A673 (cell line): ENCODE measurements at regions not wholly inside any gene's neighbourhood (a gene's known extent, or its start where the extent isn't known, plus 50 kb on each side); places are given as distances from the start of the nearest gene placed in this dataset.
"Not testable (repeated sequence)": the region's sequence is repeated elsewhere in the genome, so short reads cannot be mapped to it uniquely, and the experiment has no call there.

Experiments used
- BruUV-seq: library from RNA; stranded (reverse); fragments of 400-500 nt; replicated peaks from 2 replicates; lab custom pipeline; 2021; lab: Mats Ljungman, UMichigan
- CTCF ChIA-PET: fragments of 300-600 bp; sonication (Branson Sonifier 250); formaldehyde crosslinking; loops from one replicate; lab custom pipeline; 2022; ENCODE audit warnings: antibody characterized with exemption; lab: Charles Lee
- POLR2A ChIA-PET: fragments of 300-600 bp; sonication (Branson Sonifier 250); formaldehyde crosslinking; loops from one replicate; lab custom pipeline; 2022; ENCODE audit warnings: antibody characterized with exemption; ENCODE audit not compliant: low non-redundant PET; lab: Charles Lee
- DNase-seq: peaks from one replicate; pipeline ENCODE4 v3.0.0-alpha.2; 2015; ENCODE audit warnings: low spot score
- H3K27ac ChIP-seq: fragments of 200-600 bp; sonication (generic); 2 replicates; pipeline ENCODE4 v1.5.1; 2016; ENCODE audit warnings: mixed run types, low read depth, mild to moderate bottlenecking, mixed read lengths, antibody characterized with exemption, low read length; ENCODE audit not compliant: poor library complexity, severe bottlenecking
- H3K27me3 ChIP-seq: fragments of 200-600 bp; sonication (generic); replicated peaks from 2 replicates; pipeline ENCODE4 v1.6.1; 2017; ENCODE audit warnings: mixed run types, low read depth, mild to moderate bottlenecking, mixed read lengths, antibody characterized with exemption, low read length; ENCODE audit not compliant: insufficient read depth, poor library complexity
- H3K36me3 ChIP-seq: fragments of 200-600 bp; sonication (generic); 2 replicates; pipeline ENCODE4 v1.6.1; 2016; ENCODE audit warnings: mixed run types, mild to moderate bottlenecking, mixed read lengths, antibody characterized with exemption, low read length; ENCODE audit not compliant: insufficient read depth, poor library complexity, severe bottlenecking
- H3K4me1 ChIP-seq: fragments of 200-600 bp; sonication (generic); 2 replicates; pipeline ENCODE4 v1.6.1; 2017; ENCODE audit warnings: mixed run types, mild to moderate bottlenecking, mixed read lengths, antibody characterized with exemption, low read length; ENCODE audit not compliant: insufficient read depth, poor library complexity, severe bottlenecking
- H3K4me3 ChIP-seq: fragments of 200-600 bp; sonication (generic); 2 replicates; pipeline ENCODE4 v1.5.1; 2016; ENCODE audit warnings: low read depth, mixed run types, mild to moderate bottlenecking, mixed read lengths, low read length; ENCODE audit not compliant: poor library complexity, severe bottlenecking
- H3K9me3 ChIP-seq: fragments of 200-600 bp; sonication (generic); 2 replicates; pipeline ENCODE4 v1.6.1; 2016; ENCODE audit warnings: mixed run types, low read depth, mild to moderate bottlenecking, mixed read lengths, antibody characterized with exemption, low read length; ENCODE audit not compliant: poor library complexity, severe bottlenecking
- CTCF ChIP-seq: fragments of 300-800, 200-600 bp; sonication (generic); conservative IDR thresholded peaks from 2 replicates; pipeline ENCODE4 v1.5.1; 2017; ENCODE audit warnings: low read depth, mild to moderate bottlenecking, antibody characterized with exemption, low read length, moderate library complexity, mixed read lengths
- EZH2 ChIP-seq: fragments of 200-600 bp; sonication (generic); IDR thresholded peaks from 2 replicates; pipeline ENCODE4 v1.6.1; 2017; ENCODE audit warnings: borderline replicate concordance, low read depth, mild to moderate bottlenecking, mixed read lengths, antibody characterized with exemption, low read length; ENCODE audit not compliant: poor library complexity, severe bottlenecking
- intact Hi-C: fragments of 100-400 bp; cut with micrococcal nuclease; formaldehyde crosslinking; loops from one replicate; pipeline ENCODE4 v1.10.0; 2022; ENCODE audit not compliant: unreplicated experiment

GRCh38 chr1:233750139-233750538 is 136.2 kb downstream of the KCNK1 start:
- no peak overlapping the region for H3K27ac ChIP-seq
- H3K27me3 ChIP-seq, result peaks cover 6% of the 10 kb centered on the region
- BruUV-seq, result no TSS peak
- POLR2A ChIA-PET, result no interaction called here
- H3K9me3 ChIP-seq, result no peaks in the 10 kb centered on the region
- no peaks in the 10 kb centered on the region for H3K36me3 ChIP-seq
- CTCF ChIA-PET, result no interaction called here
- TF ChIP-seq EZH2 (no peak), CTCF (no peak)
- H3K4me1 ChIP-seq, result no peaks in the 10 kb centered on the region
- DNase-seq, result no peak
- H3K4me3 ChIP-seq, result no peak overlapping the region
- intact Hi-C loops, result no loop called here

- Histone ChIP-seq H3K4me1 (no peaks in the 10 kb centered on the region), H3K36me3 (no peaks in the 10 kb centered on the region), H3K9me3 (no peaks in the 10 kb centered on the region), H3K27ac (no peak overlapping the region), H3K4me3 (no peak overlapping the region), H3K27me3 (no peaks in the 10 kb centered on the region)
- TF ChIP-seq EZH2, result no peak
- TF ChIP-seq CTCF, result no peak
- no peak for DNase-seq
- intact Hi-C loops, result no loop called here
- ChIA-PET CTCF (no interaction called here), POLR2A (no interaction called here)
- BruUV-seq, result no TSS peak
Observed at GRCh38 chr1:233759665-233760064, 144.8 kb upstream of the SLC35F3 start.

GRCh38 chr1:233764304-233764703 is 140.2 kb upstream of the SLC35F3 start:
- POLR2A ChIA-PET, H3K4me1 ChIP-seq, CTCF ChIA-PET, intact Hi-C loops, DNase-seq, H3K9me3 ChIP-seq, H3K36me3 ChIP-seq, BruUV-seq, H3K27me3 ChIP-seq, H3K4me3 ChIP-seq, H3K27ac ChIP-seq: not testable (repeated sequence)

GRCh38 chr1:233777566-233777965 is 126.9 kb upstream of the SLC35F3 start:
- no peaks in the 10 kb centered on the region for H3K4me1 ChIP-seq
- H3K27ac ChIP-seq, result no peak overlapping the region
- H3K9me3 ChIP-seq, result peaks cover 6% of the 10 kb centered on the region
- H3K36me3 ChIP-seq, result no peaks in the 10 kb centered on the region
- no peak for DNase-seq
- no TSS peak for BruUV-seq
- no peaks in the 10 kb centered on the region for H3K27me3 ChIP-seq
- ChIA-PET CTCF (no interaction called here), POLR2A (no interaction called here)
- H3K4me3 ChIP-seq, result no peak overlapping the region
- no peak for TF ChIP-seq EZH2
- TF ChIP-seq CTCF, result no peak
- intact Hi-C loops, result no loop called here
